CD4-positive, alpha-beta T cell treated with Interleukin-17A for 1 hour (primary cell): ENCODE measurements at regions not wholly inside any gene's neighbourhood (a gene's known extent, or its start where the extent isn't known, plus 50 kb on each side); places are given as distances from the start of the nearest gene placed in this dataset.

ENCODE experiments used
- DNase-seq: peaks from one replicate; pipeline ENCODE4 v3.0.0-alpha.2; 2020

GRCh38 chr2:6641956-6642355 lies 223.8 kb downstream of the CMPK2 start:
- DNase-seq, result no peak

GRCh38 chr2:6644261-6644660 lies 221.4 kb downstream of the CMPK2 start:
- DNase-seq, result no peak

GRCh38 chr2:6645004-6645403 lies 220.7 kb downstream of the CMPK2 start:
- DNase-seq, result no peak

GRCh38 chr2:6645672-6646071 lies 220.0 kb downstream of the CMPK2 start:
- no peak for DNase-seq

GRCh38 chr2:6647046-6647445 lies 218.7 kb downstream of the CMPK2 start:
- DNase-seq, result no peak

GRCh38 chr2:6648596-6649247 lies 217.0 kb downstream of the CMPK2 start:
- no peak for DNase-seq

- DNase-seq, result no peak
Measured at GRCh38 chr2:6650311-6650710, 215.4 kb downstream of the CMPK2 start.

GRCh38 chr2:6652251-6652650 lies 213.5 kb downstream of the CMPK2 start:
- no peak for DNase-seq

GRCh38 chr2:6653281-6653750 lies 212.4 kb downstream of the CMPK2 start:
- DNase-seq, result no peak

GRCh38 chr2:6654279-6654678 lies 211.4 kb downstream of the CMPK2 start:
- no peak for DNase-seq

GRCh38 chr2:6656633-6657032 lies 209.1 kb downstream of the CMPK2 start:
- DNase-seq, result no peak

GRCh38 chr2:6657136-6657535 lies 208.6 kb downstream of the CMPK2 start:
- no peak for DNase-seq

GRCh38 chr2:6657855-6658254 lies 207.9 kb downstream of the CMPK2 start:
- no peak for DNase-seq

GRCh38 chr2:6664332-6665061 lies 201.2 kb downstream of the CMPK2 start:
- DNase-seq, result no peak

- no peak for DNase-seq
Measured at GRCh38 chr2:6665093-6666045, 200.3 kb downstream of the CMPK2 start.

GRCh38 chr2:6667326-6667725 lies 198.4 kb downstream of the CMPK2 start:
- DNase-seq, result no peak

- no peak for DNase-seq
Measured at GRCh38 chr2:6671913-6672312, 193.8 kb downstream of the CMPK2 start.

GRCh38 chr2:6674381-6674780 lies 191.3 kb downstream of the CMPK2 start:
- DNase-seq, result no peak

- DNase-seq, result no peak
Measured at GRCh38 chr2:6675791-6676190, 189.9 kb downstream of the CMPK2 start.

- no peak for DNase-seq
Measured at GRCh38 chr2:6676241-6676640, 189.5 kb downstream of the CMPK2 start.

GRCh38 chr2:6676776-6677175 lies 188.9 kb downstream of the CMPK2 start:
- no peak for DNase-seq

- DNase-seq, result no peak
Measured at GRCh38 chr2:6679471-6679870, 186.2 kb downstream of the CMPK2 start.

- DNase-seq, result no peak
Measured at GRCh38 chr2:6683516-6683915, 182.2 kb downstream of the CMPK2 start.
